ENCODE measurements at regions not wholly inside any gene's neighbourhood (a gene's known extent, or its start where the extent isn't known, plus 50 kb on each side); places are given as distances from the start of the nearest gene placed in this dataset.

- intact Hi-C loops (cut with DNase I) = no loop called here
Observed at GRCh38 chr1:102772831-102773230, 335.5 kb downstream of the COL11A1 start.

DNA sequence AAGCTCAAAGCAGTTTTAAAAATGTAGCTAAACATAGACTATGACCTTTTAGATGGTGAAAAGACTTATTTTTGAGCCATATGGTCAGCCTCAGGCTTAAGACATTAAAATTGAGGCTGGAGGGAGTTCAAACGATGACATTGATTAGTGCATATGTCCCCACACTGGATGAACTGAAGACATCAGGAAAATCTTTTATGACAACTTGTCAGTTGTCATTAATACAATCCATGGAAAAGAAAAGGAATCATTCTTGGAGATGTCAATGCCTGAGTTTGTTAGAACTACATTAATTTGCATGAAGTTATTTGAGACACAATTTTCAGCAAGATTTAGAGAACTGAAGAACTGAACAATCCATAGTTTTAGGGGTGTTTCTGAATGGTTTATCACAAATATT is 349.9 kb downstream of the COL11A1 start:
- H3K27me3 ChIP-seq = no peaks in the 10 kb centered on the region
- no peak overlapping the region for H3K4me3 ChIP-seq
- H3K27ac ChIP-seq = no peak overlapping the region
- no peaks in the 10 kb centered on the region for H3K4me1 ChIP-seq
- no peaks in the 10 kb centered on the region for H3K36me3 ChIP-seq (replicated peaks in 1 of 2; ENCODE audit: insufficient read depth in 1 of 2, low read depth in 2 of 2)
- no peak for ATAC-seq
- DNase-seq = no peak
- H3K9me3 ChIP-seq = no peaks in the 10 kb centered on the region
- intact Hi-C loops (cut with DNase I) = no loop called here
- WGBS, 2 donors = 52 to 57% methylated on average over 1 of the region's 1 CpG
- TF ChIP-seq POLR2A (IDR thresholded peaks at IDR 0.05) = no peak
- TF ChIP-seq, protein P1, sequence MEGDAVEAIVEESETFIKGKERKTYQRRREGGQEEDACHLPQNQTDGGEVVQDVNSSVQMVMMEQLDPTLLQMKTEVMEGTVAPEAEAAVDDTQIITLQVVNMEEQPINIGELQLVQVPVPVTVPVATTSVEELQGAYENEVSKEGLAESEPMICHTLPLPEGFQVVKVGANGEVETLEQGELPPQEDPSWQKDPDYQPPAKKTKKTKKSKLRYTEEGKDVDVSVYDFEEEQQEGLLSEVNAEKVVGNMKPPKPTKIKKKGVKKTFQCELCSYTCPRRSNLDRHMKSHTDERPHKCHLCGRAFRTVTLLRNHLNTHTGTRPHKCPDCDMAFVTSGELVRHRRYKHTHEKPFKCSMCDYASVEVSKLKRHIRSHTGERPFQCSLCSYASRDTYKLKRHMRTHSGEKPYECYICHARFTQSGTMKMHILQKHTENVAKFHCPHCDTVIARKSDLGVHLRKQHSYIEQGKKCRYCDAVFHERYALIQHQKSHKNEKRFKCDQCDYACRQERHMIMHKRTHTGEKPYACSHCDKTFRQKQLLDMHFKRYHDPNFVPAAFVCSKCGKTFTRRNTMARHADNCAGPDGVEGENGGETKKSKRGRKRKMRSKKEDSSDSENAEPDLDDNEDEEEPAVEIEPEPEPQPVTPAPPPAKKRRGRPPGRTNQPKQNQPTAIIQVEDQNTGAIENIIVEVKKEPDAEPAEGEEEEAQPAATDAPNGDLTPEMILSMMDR (IDR thresholded peaks at IDR 0.05) = no peak

More at GRCh38 chr1:102772831-102773230, 335.5 kb downstream of the COL11A1 start:
- Histone ChIP-seq H3K9me3 (no peaks in the 10 kb centered on the region), H3K4me3 (no peak overlapping the region), H3K27ac (no peak overlapping the region), H3K27me3 (no peaks in the 10 kb centered on the region), H3K36me3 (replicated peaks in 1 of 2; ENCODE audit: insufficient read depth in 1 of 2, low read depth in 2 of 2) (no peaks in the 10 kb centered on the region), H3K4me1 (no peaks in the 10 kb centered on the region)
- TF ChIP-seq, protein P1 (IDR thresholded peaks at IDR 0.05) = no peak
- no peak for TF ChIP-seq POLR2A (IDR thresholded peaks at IDR 0.05)
- ATAC-seq (no peak), DNase-seq (no peak)
- 63 to 73% methylated on average over 8 of the region's 8 CpGs for WGBS, 2 donors

DNA sequence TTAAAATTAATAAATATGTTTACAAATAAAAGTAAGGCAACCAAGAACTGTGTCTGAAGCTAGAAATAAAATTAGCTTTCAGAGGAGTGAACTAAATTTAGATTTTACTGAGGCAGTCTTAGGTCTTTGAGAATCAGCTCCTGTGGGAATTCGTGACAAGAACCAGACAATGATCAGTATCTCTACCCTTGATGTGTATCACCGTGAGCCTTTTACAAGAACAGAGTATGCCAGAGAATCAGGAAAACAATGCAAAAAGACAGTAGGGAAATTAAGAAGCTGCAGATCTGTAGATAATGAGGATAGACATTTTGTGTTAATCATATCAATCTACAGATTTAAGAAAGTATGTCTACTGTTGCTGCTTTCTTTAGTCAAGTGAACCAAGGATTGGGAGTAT is 351.0 kb downstream of the COL11A1 start:
- no peak overlapping the region for H3K27ac ChIP-seq
- no peaks in the 10 kb centered on the region for H3K27me3 ChIP-seq
- WGBS, 2 donors = 56 to 58% methylated on average over 2 of the region's 2 CpGs
- TF ChIP-seq, protein P1 (IDR thresholded peaks at IDR 0.05) = no peak
- no peak for TF ChIP-seq POLR2A (IDR thresholded peaks at IDR 0.05)
- intact Hi-C loops (cut with DNase I) = no loop called here
- H3K9me3 ChIP-seq = no peaks in the 10 kb centered on the region
- no peak overlapping the region for H3K4me3 ChIP-seq
- DNase-seq (no peak), ATAC-seq (no peak)
- no peaks in the 10 kb centered on the region for H3K36me3 ChIP-seq (replicated peaks in 1 of 2; ENCODE audit: insufficient read depth in 1 of 2, low read depth in 2 of 2)
- no peaks in the 10 kb centered on the region for H3K4me1 ChIP-seq

DNA sequence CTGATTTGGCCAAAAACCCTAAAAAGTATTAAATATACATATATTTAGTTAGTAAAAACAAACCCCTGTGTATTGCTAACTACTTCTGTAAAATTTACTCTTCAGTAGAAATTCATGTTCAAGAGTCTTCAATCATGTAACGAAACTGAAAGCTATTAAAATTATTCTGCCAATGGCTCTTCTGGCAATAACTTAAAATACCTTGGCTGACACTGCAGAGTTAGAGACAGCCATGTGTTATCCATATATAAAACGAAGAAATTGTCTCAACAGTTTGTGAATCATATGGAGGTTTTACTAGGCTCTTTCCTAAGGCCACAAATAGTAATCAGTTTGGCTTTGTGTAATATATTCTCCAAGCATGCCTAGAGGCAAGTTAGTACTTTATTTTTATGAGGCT is 357.2 kb downstream of the COL11A1 start:
- intact Hi-C loops (cut with DNase I) = no loop called here
- no peaks in the 10 kb centered on the region for H3K36me3 ChIP-seq (replicated peaks in 1 of 2; ENCODE audit: insufficient read depth in 1 of 2, low read depth in 2 of 2)
- no peaks in the 10 kb centered on the region for H3K27me3 ChIP-seq
- H3K27ac ChIP-seq = no peak overlapping the region
- DNase-seq (no peak), ATAC-seq (no peak)
- no peak for TF ChIP-seq POLR2A (IDR thresholded peaks at IDR 0.05)
- TF ChIP-seq, protein P1 (IDR thresholded peaks at IDR 0.05) = no peak
- no peaks in the 10 kb centered on the region for H3K4me1 ChIP-seq
- H3K9me3 ChIP-seq = no peaks in the 10 kb centered on the region
- 41 to 58% methylated on average over 2 of the region's 2 CpGs for WGBS, 2 donors
- no peak overlapping the region for H3K4me3 ChIP-seq

DNA sequence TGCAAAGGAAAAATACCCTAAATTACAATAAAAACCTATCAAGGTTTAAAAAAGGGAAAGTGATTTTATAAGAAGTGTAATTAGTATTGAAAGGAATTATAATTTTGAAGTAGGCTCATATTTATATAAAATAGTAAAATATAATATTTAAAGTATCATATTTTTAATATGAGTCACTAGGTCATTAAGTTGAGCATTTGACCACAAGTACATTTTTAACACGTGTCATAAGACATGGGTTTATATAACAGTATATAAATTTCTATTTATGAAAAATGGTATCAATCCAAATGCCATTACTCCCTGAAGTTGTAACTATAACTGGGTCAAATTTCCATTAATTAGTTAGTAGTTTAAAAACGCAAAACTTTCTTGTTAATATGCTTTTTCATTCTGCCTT is 365.9 kb downstream of the COL11A1 start:
- Histone ChIP-seq H3K4me3 (no peak overlapping the region), H3K36me3 (replicated peaks in 1 of 2; ENCODE audit: insufficient read depth in 1 of 2, low read depth in 2 of 2) (no peaks in the 10 kb centered on the region), H3K27me3 (no peaks in the 10 kb centered on the region), H3K9me3 (no peaks in the 10 kb centered on the region), H3K4me1 (no peaks in the 10 kb centered on the region), H3K27ac (no peak overlapping the region)
- no peak for ATAC-seq
- 54 to 61% methylated on average over 2 of the region's 2 CpGs for WGBS, 2 donors
- DNase-seq = no peak
- intact Hi-C loops (cut with DNase I) = no loop called here
- TF ChIP-seq, protein P1 (IDR thresholded peaks at IDR 0.05) = no peak
- TF ChIP-seq POLR2A (IDR thresholded peaks at IDR 0.05) = no peak

Measured in body of pancreas (tissue), 4 donors.